Left ventricle myocardium superior (tissue), 1 donor: ENCODE measurements at regions not wholly inside any gene's neighbourhood (a gene's known extent, or its start where the extent isn't known, plus 50 kb on each side); places are given as distances from the start of the nearest gene placed in this dataset.

ENCODE experiments used
- ATAC-seq: fragments of 200-7000 bp; cut with Tn5 transposase; one replicate; pipeline ENCODE4 v1.9.1; 2020; ENCODE audit warnings: mild to moderate bottlenecking, moderate library complexity
- DNase-seq: peaks from one replicate; pipeline ENCODE4 v3.0.0-alpha.2; 2020
- intact Hi-C: fragments of 100-400 bp; cut with micrococcal nuclease; formaldehyde crosslinking; loops from one replicate; pipeline ENCODE4 v1.11.0; 2022
- donor health status: DM: no; HTN: yes; CAD: no; lungs with severe emphysema.

- DNase-seq (no peak), ATAC-seq (no peak)
- intact Hi-C loops, result no loop called here
Measured at GRCh38 chr2:150883613-150883895, 378.1 kb downstream of the RBM43 start.

- ATAC-seq (no peak), DNase-seq (no peak)
- intact Hi-C loops, result no loop called here
Measured at GRCh38 chr2:150882751-150883612, 378.7 kb downstream of the RBM43 start.

DNA sequence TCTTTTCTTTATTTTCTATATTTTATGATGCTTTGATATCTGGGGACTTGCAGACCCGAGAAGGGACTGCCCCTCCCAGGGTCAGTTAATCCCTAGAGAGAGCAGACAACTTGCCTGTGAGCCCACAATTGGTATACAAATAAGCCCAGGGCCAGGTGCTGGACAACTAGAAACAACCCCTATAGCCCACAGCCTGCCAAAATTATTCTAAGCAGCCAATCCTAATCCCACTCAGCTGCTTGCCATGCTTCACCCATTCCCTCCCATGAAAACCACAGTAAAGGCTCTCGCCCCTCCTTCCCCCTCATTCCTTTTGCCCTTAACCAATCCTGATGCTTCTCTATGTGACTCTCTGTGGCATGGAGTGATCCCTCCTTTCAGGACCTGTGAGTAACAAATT, 380.7 kb downstream of the RBM43 start:
- intact Hi-C loops, result no loop called here
- no peak for DNase-seq
- ATAC-seq, result no peak

DNA sequence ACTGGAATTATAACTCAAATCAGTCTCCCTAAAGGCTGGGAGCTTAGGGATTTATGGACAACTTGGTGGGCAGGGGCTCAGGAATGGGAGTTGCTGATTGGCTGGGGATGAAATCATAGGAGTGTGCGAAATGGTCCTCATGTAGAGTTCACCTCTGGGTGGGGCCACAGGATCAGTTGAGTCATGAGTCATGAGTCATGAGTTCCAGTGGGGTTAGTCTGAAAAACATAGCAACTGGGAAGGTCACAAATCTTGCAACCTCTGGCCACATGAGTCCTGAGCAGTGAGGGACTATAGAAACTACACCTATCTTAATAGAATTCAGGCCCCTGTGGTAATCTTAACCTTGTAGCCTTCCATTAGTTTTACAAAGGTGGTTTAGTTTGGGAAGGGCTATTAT, 383.3 kb downstream of the RBM43 start:
- DNase-seq, result no peak
- intact Hi-C loops, result no loop called here
- ATAC-seq, result no peak

DNA sequence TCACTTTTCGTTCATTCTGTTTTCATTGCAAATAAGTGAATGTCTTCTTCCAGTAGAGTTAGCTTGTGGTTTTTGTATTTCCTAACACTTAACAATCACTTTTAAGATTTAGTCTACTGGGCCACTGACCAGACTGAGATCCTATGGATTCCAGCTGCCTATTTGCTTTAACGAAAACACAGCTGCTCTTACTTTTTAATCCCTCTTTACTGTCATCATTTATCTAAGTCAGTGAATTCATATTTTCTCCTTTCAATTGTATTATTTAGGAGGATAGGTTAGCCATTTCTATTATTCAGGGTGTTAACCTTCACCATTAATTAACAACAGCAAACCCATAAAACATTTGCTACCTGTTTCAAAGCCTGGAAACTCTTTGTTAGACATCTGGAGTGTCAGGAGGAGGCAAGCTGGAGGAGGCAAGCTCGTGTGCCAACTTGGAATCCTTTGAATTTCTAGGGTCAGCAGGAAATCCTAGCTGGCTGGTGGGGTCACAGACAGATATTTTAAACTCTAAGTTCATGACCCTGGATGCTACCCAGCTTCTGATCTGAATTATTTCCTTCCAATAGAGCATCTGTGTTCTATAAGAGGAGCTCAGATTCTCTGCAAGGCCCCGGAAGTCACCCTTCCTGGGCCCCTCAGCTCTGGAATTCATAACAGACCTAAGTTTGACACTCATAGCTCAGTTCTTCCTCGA, 385.3 kb downstream of the RBM43 start:
- intact Hi-C loops, result no loop called here
- no peak for ATAC-seq
- no peak for DNase-seq

- intact Hi-C loops, result no loop called here
- DNase-seq, result no peak
- ATAC-seq, result no peak
Measured at GRCh38 chr2:150873396-150873772, 385.9 kb upstream of the RND3 start.

DNA sequence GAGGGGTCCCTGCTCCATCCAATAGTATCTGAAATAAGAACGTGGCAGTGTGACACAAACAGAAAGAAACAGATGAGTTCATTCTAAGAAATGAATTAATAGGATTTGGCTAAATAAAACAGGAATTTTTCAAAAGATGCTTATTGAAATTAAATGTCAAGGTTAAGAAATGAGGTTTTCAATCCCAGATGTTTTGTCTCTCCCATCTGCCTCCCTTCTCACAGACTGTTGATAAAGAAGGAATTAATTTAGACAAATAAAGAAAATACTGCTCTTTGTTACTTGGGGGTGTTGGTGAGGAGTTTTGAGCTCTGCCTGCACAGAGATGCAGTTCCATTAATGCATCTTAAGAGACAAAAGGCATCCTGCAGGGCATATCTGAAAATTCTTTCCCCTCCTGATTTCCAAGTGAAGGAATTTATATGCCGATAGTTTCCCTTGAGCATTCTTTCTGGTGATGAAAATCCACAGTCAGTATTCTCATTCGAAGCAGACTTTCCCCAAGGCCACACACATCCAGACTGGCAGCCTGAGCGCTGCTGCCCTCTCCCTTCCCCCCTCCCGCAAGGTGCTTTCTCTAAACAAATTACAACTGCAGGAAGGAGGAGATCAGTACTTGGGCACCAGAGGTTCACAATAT, 385.4 kb upstream of the RND3 start:
- intact Hi-C loops, result no loop called here
- no peak for DNase-seq
- ATAC-seq, result no peak

GRCh38 chr2:150866431-150866830, 379.0 kb upstream of the RND3 start:
- intact Hi-C loops, result no loop called here
- DNase-seq (no peak), ATAC-seq (no peak)

GRCh38 chr2:150863691-150864090, 376.2 kb upstream of the RND3 start:
- no peak for ATAC-seq
- DNase-seq, result no peak
- intact Hi-C loops, result no loop called here

DNA sequence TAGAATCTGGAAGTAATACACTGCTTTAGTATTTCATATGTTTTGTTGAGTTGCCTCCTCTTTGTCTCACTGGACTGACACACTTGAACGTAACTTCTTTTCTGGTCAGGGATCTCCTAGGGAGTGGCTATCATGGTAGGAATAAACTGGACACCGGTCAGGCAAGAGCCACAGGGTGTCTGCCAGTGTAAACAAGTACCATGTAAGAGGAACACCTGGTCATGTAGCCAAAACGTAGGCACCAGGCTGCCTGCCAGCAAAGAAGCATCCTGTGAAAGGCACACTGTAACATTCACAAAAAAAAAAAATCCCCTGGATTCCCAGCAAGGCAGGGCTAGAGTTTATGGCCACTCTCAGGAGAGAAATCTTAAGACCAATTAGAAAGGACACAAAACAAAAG, 372.8 kb upstream of the RND3 start:
- no peak for ATAC-seq
- intact Hi-C loops, result no loop called here
- DNase-seq, result no peak

DNA sequence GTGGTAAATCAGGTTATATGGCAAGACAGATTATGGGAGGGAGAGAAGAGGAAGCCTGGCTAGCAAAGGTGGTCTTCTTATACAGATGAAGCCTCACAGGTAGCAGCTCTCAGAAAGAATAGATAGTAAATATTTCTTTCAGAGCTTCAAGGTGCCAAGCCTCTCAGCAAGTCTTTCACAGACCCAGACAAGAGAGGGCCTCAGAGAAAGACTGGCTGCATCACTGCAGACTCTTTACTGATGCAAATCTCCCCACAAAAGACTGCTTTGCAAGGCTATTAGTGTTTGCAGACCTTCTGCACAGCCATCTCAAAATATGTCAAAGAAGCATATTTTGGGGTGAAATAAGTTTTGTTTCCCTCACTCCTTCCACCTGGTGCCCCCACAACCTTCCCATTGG, 372.4 kb upstream of the RND3 start:
- DNase-seq (no peak), ATAC-seq (no peak)
- intact Hi-C loops, result no loop called here

DNA sequence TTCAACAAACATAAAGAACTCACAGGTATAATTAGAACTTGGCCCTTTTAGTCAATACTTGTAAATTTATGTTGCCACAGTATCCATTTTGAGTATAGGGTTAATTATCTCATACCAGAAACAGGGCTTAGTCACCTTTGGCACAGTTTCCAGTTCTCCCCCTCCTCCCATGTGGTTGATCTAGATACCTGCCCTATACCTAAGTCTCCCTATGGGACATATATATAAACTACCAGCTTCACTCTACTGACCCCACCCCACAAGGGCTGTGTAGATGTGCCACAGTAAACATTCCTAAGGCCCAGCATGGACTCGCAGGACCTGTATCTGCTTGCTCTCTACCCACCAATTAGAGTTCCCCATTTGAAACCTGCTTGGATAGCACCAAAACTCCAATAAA, 371.7 kb upstream of the RND3 start:
- DNase-seq, result no peak
- ATAC-seq, result no peak
- intact Hi-C loops, result no loop called here

DNA sequence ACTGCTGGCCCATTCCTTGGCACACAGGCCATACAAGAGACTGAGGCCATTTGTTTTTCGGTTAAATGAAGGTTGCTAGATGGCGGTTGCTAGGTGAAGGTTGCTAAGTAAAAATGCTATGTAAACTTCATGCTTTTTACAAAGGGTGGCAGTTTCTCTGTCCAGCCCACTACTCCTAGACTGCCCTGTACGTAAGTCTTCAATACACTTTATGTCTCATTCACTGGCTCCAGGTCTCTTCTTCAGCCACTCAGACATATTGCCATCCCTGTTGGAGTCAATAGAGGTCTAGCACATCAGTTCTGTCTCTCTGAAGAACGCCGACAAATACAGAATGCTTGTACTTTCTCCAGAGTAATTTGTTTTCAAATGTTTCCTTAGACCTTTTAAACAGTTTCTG, 370.9 kb upstream of the RND3 start:
- intact Hi-C loops, result no loop called here
- ATAC-seq, result no peak
- no peak for DNase-seq

- no peak for ATAC-seq
- intact Hi-C loops, result no loop called here
- DNase-seq, result no peak
Measured at GRCh38 chr2:150856596-150857281, 369.3 kb upstream of the RND3 start.

DNA sequence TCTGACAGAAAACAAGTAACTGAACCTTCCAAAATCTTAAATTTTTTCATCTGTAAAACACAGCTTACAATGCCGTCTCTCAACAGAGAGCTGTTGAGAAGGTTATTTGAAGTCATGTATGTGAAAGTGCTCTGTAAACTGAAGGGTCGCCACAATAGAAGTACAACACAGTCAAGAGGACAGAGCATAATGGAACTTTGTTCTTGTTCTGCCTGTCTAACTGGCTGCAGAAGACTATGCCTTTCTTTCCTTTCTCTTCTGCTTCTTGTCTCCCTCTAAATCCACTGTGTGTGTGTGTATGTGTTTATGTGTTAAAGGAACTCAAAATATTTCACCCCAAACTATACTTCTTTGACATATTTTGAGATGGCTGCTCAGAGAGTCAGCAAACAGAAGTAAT, 365.8 kb upstream of the RND3 start:
- intact Hi-C loops, result no loop called here
- DNase-seq (no peak), ATAC-seq (no peak)

GRCh38 chr2:150850641-150851040, 363.2 kb upstream of the RND3 start:
- no peak for ATAC-seq

DNA sequence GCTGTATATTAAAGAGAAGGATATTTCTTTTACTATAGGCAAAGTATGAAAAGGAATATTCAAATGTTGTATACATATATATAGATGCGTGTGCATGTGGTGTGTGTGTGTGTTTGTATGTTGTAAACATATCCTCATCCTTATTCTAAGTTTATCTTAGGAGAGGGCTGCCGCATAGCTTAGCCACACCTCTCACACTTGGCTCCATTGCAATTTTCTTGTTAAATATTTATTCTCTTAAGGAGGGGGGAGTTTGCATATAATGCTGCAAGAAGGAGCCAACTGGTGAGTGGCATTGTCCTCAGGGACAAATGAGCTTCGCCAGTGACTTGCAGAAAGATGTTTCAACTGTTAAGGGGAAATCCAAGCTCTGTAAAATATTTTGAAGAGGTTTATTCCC, 360.1 kb upstream of the RND3 start:
- DNase-seq (no peak), ATAC-seq (no peak)
- intact Hi-C loops, result no loop called here

More at GRCh38 chr2:150850641-150851040, 363.2 kb upstream of the RND3 start:
- DNase-seq, result no peak
- intact Hi-C loops, result no loop called here

- intact Hi-C loops, result no loop called here
- ATAC-seq (no peak), DNase-seq (no peak)
Measured at GRCh38 chr2:150846691-150847090, 359.2 kb upstream of the RND3 start.

DNA sequence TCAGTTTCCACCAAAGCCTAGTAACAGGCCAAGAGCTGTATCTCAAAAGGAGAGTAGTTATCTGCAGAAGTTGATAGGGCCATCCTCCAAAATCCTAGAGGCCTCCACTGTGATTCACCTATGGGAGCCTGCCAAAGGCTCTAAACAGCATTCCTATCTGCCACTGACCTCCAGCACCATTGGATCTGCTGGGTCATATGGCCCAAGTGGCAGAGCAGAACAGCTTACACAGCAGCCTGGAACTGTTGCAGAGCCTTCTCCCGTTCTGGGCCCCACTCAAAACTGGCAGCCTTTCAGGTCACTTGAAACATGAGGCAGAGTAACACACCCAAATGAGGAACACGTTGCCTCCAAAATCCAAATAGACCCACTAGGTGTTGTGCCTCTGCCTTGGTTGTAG, 345.2 kb upstream of the RND3 start:
- intact Hi-C loops, result no loop called here
- DNase-seq, result no peak
- ATAC-seq, result no peak

DNA sequence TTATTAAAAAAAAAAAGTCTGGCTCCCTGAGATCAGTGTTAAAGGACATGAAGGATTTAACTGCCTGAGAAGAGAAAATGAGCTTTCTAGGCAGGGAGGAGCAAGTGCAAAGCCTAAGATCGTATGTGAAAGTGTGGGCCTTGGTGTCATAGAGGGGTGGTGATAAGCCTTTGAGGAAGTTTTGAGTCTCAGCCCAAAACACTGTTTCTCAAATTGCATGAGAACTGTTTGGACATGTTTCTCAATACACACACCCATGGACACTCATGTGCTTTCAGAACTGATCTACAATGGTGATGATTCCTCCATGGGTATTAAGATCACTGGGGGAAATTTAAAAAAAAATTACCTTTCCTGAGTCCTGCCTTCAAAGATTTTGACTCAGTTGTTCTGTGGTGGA, 336.7 kb upstream of the RND3 start:
- intact Hi-C loops, result no loop called here
- DNase-seq (no peak), ATAC-seq (no peak)
